ENCODE measurements at regions not wholly inside any gene's neighbourhood (a gene's known extent, or its start where the extent isn't known, plus 50 kb on each side); places are given as distances from the start of the nearest gene placed in this dataset.

DNA sequence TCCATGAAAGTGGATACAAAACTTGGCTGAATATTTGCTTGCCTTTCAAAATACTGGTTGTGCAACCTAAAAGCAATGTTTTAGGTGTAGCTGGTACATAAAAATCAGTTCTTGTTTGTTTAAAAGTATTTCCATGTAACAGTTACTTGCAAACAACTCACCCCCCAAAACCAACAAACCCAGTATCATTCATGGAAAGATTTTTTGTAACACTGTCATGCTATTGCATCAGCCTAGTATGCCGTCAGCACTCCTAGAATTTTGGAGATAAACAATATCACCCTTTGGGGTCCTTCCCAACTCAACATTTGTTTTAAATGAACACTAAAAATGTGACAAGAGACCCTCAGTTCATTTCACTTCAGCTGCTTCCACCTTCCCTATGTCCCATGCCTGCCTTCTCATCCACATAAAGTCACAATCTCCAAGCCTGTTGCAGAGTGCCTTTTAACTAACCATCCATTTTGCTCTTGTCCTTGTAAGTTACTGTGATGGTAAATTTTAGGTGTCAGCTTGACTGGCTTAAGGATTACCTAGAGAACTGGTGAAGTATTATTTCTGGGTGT, 425.3 kb downstream of the DUSP10 start:
- no peak overlapping the region for H3K9ac ChIP-seq (ENCODE audit: low read length)
- H3K4me3 ChIP-seq (ENCODE audit: insufficient read depth, low read depth, low read length) = no peak overlapping the region
- H3K4me3 Mint-ChIP-seq (ENCODE audit: unreplicated experiment) = no peak overlapping the region
- H3K4me1 ChIP-seq (ENCODE audit: insufficient read depth, low read length) = peaks cover 11% of the 10 kb centered on the region
- peaks cover 18% of the 10 kb centered on the region for H3K4me1 Mint-ChIP-seq (ENCODE audit: low read depth, unreplicated experiment)
- no peaks in the 10 kb centered on the region for H3K27me3 ChIP-seq (ENCODE audit: insufficient read depth, low read length)
- DNase-seq (ENCODE audit: low read depth) (peak; percentile 19), FAIRE-seq (no peak)
- no peak overlapping the region for H2AFZ ChIP-seq (ENCODE audit: low read depth, low read length)
- no peak overlapping the region for H3K27ac ChIP-seq (ENCODE audit: low read depth, low read length)
- no peaks in the 10 kb centered on the region for H3K36me3 ChIP-seq (ENCODE audit: insufficient read depth, low read length)
- no peaks in the 10 kb centered on the region for H3K9me3 Mint-ChIP-seq (ENCODE audit: unreplicated experiment)
- no peaks in the 10 kb centered on the region for H3K9me3 ChIP-seq (ENCODE audit: insufficient read depth, low read depth, low read length)
- no peak overlapping the region for H3K4me2 ChIP-seq (ENCODE audit: low read length)
- no peak for TF ChIP-seq EZH2 (IDR thresholded peaks at IDR 0.05; ENCODE audit: insufficient read depth, low read length)
- TF ChIP-seq, protein P1, sequence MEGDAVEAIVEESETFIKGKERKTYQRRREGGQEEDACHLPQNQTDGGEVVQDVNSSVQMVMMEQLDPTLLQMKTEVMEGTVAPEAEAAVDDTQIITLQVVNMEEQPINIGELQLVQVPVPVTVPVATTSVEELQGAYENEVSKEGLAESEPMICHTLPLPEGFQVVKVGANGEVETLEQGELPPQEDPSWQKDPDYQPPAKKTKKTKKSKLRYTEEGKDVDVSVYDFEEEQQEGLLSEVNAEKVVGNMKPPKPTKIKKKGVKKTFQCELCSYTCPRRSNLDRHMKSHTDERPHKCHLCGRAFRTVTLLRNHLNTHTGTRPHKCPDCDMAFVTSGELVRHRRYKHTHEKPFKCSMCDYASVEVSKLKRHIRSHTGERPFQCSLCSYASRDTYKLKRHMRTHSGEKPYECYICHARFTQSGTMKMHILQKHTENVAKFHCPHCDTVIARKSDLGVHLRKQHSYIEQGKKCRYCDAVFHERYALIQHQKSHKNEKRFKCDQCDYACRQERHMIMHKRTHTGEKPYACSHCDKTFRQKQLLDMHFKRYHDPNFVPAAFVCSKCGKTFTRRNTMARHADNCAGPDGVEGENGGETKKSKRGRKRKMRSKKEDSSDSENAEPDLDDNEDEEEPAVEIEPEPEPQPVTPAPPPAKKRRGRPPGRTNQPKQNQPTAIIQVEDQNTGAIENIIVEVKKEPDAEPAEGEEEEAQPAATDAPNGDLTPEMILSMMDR (IDR thresholded peaks at IDR 0.05; ENCODE audit: insufficient read depth, low read depth, low read length) = no peak
- no peaks in the 10 kb centered on the region for H3K79me2 ChIP-seq (ENCODE audit: insufficient read depth, low read length)
- H4K20me1 ChIP-seq (ENCODE audit: insufficient read depth, low read length) = no peaks in the 10 kb centered on the region
- peak overlapping the region; percentile 79 for H3K27ac Mint-ChIP-seq (ENCODE audit: unreplicated experiment)
- H3K36me3 Mint-ChIP-seq (ENCODE audit: low read depth, unreplicated experiment) = no peaks in the 10 kb centered on the region
- H3K27me3 Mint-ChIP-seq (ENCODE audit: low read depth, unreplicated experiment) = peaks cover 2% of the 10 kb centered on the region

DNA sequence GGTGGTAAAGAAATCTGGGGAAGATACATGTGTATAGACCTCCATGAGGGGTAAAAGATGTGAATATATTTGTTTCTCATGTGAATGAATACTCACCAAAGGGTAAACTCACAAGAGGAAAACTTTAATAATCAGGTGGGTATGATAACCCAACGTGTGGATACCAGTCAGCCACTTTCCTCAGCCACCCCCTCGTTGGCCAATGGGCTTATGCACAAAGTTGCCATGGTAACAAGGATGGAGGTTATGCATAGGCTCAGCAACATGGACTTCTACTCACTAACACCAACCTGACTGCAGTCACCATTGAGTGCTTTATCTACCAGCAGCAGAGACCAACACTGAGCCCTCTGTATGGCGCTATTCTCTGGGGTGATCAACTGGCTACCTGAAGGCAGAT, 424.4 kb downstream of the DUSP10 start:
- Histone ChIP-seq H3K27ac (ENCODE audit: low read depth, low read length) (no peak overlapping the region), H3K9me3 (ENCODE audit: insufficient read depth, low read depth, low read length) (no peaks in the 10 kb centered on the region), H3K4me1 (ENCODE audit: insufficient read depth, low read length) (peaks cover 11% of the 10 kb centered on the region), H3K79me2 (ENCODE audit: insufficient read depth, low read length) (no peaks in the 10 kb centered on the region), H3K4me3 (ENCODE audit: insufficient read depth, low read depth, low read length) (no peak overlapping the region), H3K36me3 (ENCODE audit: insufficient read depth, low read length) (no peaks in the 10 kb centered on the region), H2AFZ (ENCODE audit: low read depth, low read length) (no peak overlapping the region), H3K4me2 (ENCODE audit: low read length) (no peak overlapping the region), H4K20me1 (ENCODE audit: insufficient read depth, low read length) (no peaks in the 10 kb centered on the region), H3K9ac (ENCODE audit: low read length) (no peak overlapping the region), H3K27me3 (ENCODE audit: insufficient read depth, low read length) (no peaks in the 10 kb centered on the region)
- FAIRE-seq (no peak), DNase-seq (ENCODE audit: low read depth) (no peak)
- TF ChIP-seq, protein P1 (IDR thresholded peaks at IDR 0.05; ENCODE audit: insufficient read depth, low read depth, low read length) = no peak
- no peak for TF ChIP-seq EZH2 (IDR thresholded peaks at IDR 0.05; ENCODE audit: insufficient read depth, low read length)
- Mint-ChIP-seq H3K27me3 (ENCODE audit: low read depth, unreplicated experiment) (peaks cover 2% of the 10 kb centered on the region), H3K4me1 (ENCODE audit: low read depth, unreplicated experiment) (peaks cover 18% of the 10 kb centered on the region), H3K4me3 (ENCODE audit: unreplicated experiment) (no peak overlapping the region), H3K27ac (ENCODE audit: unreplicated experiment) (no peak overlapping the region), H3K36me3 (ENCODE audit: low read depth, unreplicated experiment) (no peaks in the 10 kb centered on the region), H3K9me3 (ENCODE audit: unreplicated experiment) (no peaks in the 10 kb centered on the region)

DNA sequence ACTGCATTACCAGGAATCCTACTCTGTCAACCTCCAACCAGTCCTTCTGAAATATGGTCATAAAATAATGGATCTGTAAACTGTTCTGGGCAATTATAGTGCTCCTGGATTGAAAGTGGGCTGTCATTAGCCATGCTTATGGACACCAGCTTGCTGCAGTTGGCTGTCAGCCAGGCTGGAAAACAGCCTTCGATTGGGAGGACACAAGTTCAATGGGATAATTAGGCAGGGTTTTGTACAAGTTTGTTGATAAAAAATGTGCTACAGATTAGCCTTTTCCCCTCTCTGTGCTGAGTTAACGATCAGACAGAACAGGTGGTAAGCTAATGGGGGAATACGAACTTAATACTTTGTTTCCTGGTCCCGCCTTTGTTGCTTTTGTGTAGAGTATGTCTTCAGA, 413.9 kb downstream of the DUSP10 start:
- H3K4me1 Mint-ChIP-seq (ENCODE audit: low read depth, unreplicated experiment) = no peaks in the 10 kb centered on the region

More for the DNA sequence above, 413.9 kb downstream of the DUSP10 start:
- peaks cover 2% of the 10 kb centered on the region for H3K36me3 Mint-ChIP-seq (ENCODE audit: low read depth, unreplicated experiment)
- no peak overlapping the region for H3K4me3 Mint-ChIP-seq (ENCODE audit: unreplicated experiment)
- Histone ChIP-seq H3K79me2 (ENCODE audit: insufficient read depth, low read length) (no peaks in the 10 kb centered on the region), H2AFZ (ENCODE audit: low read depth, low read length) (no peak overlapping the region), H3K4me1 (ENCODE audit: insufficient read depth, low read length) (no peaks in the 10 kb centered on the region), H4K20me1 (ENCODE audit: insufficient read depth, low read length) (no peaks in the 10 kb centered on the region), H3K9ac (ENCODE audit: low read length) (no peak overlapping the region), H3K9me3 (ENCODE audit: insufficient read depth, low read depth, low read length) (no peaks in the 10 kb centered on the region), H3K27ac (ENCODE audit: low read depth, low read length) (no peak overlapping the region), H3K4me3 (ENCODE audit: insufficient read depth, low read depth, low read length) (no peak overlapping the region), H3K27me3 (ENCODE audit: insufficient read depth, low read length) (no peaks in the 10 kb centered on the region), H3K36me3 (ENCODE audit: insufficient read depth, low read length) (no peaks in the 10 kb centered on the region), H3K4me2 (ENCODE audit: low read length) (no peak overlapping the region)
- H3K27me3 Mint-ChIP-seq (ENCODE audit: low read depth, unreplicated experiment) = no peaks in the 10 kb centered on the region
- no peak for TF ChIP-seq EZH2 (IDR thresholded peaks at IDR 0.05; ENCODE audit: insufficient read depth, low read length)
- TF ChIP-seq, protein P1 (IDR thresholded peaks at IDR 0.05; ENCODE audit: insufficient read depth, low read depth, low read length) = no peak
- no peak overlapping the region for H3K27ac Mint-ChIP-seq (ENCODE audit: unreplicated experiment)
- H3K9me3 Mint-ChIP-seq (ENCODE audit: unreplicated experiment) = peaks cover 12% of the 10 kb centered on the region
- DNase-seq (ENCODE audit: low read depth) (no peak), FAIRE-seq (no peak)

Measured in astrocyte (in vitro differentiated cells and primary cell).